ENCODE measurements at regions not wholly inside any gene's neighbourhood (a gene's known extent, or its start where the extent isn't known, plus 50 kb on each side); places are given as distances from the start of the nearest gene placed in this dataset.

DNA sequence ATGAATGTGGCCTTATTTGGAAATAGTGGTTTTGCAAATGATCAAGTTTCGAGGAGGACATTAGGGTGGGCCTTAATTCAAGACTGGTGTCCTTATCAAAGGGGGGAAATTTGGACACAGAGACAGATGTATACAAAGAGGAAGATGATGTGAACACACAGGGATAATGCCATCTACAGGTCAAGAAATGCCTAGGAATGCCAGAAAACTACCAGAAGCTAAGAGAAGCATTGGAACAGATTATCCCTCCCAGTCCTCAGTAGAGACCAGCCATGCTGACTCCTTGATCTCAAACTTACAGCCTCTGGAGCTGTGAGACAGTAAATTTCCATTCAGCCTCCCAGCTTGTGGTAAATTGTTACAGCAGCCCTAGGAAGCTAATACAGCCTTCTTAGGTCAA lies 151.4 kb downstream of the PTGER3 start:
- no peak overlapping the region for H3K4me3 ChIP-seq (ENCODE audit: low read length)
- DNase-seq (ENCODE audit: low read depth): no peak
- TF ChIP-seq, protein P1, sequence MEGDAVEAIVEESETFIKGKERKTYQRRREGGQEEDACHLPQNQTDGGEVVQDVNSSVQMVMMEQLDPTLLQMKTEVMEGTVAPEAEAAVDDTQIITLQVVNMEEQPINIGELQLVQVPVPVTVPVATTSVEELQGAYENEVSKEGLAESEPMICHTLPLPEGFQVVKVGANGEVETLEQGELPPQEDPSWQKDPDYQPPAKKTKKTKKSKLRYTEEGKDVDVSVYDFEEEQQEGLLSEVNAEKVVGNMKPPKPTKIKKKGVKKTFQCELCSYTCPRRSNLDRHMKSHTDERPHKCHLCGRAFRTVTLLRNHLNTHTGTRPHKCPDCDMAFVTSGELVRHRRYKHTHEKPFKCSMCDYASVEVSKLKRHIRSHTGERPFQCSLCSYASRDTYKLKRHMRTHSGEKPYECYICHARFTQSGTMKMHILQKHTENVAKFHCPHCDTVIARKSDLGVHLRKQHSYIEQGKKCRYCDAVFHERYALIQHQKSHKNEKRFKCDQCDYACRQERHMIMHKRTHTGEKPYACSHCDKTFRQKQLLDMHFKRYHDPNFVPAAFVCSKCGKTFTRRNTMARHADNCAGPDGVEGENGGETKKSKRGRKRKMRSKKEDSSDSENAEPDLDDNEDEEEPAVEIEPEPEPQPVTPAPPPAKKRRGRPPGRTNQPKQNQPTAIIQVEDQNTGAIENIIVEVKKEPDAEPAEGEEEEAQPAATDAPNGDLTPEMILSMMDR (conservative IDR thresholded peaks at IDR 0.05; ENCODE audit: low read depth, low read length): peak; percentile 13

DNA sequence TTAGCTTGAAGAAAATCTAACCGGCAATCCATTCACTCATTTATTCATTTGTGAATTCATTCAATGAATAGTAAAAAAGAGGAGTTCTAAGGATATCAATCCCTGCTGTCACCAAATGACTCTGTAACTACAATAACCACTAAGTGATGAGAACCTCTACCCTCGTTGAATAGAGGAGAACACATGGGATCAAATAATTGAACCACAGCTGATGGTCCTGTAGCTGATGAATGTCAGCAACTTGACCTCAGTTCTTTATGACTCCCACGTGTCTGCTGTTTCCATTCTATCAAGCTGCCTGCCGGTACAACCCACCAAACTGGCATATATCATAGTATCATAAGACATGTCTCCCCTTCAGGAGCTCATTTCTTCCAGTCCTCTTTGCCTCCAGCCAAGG lies 150.3 kb downstream of the PTGER3 start:
- no peak for DNase-seq (ENCODE audit: low read depth)
- H3K4me3 ChIP-seq (ENCODE audit: low read length): no peak overlapping the region
- TF ChIP-seq, protein P1 (conservative IDR thresholded peaks at IDR 0.05; ENCODE audit: low read depth, low read length): no peak

DNA sequence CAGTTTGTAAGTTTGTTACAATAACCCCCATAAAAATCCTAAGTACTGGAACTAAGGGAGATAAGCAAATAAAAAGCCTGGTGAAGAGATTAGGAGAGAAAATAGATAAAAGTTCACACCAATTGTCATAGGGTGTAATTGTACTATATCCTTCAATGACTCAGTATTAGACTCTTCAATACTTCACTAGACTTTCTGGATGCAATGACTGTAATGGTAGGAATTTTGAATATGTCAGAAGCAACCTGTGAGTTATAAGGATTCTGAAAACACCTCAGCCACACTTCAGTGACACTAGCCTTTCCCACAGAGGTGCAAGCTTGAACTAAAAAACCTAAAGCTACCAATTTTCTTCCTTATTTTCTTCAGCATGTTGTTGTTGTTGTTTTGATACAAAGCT lies 147.9 kb downstream of the PTGER3 start:
- H3K4me3 ChIP-seq (ENCODE audit: low read length): no peak overlapping the region
- TF ChIP-seq, protein P1 (conservative IDR thresholded peaks at IDR 0.05; ENCODE audit: low read depth, low read length): no peak
- DNase-seq (ENCODE audit: low read depth): no peak

DNA sequence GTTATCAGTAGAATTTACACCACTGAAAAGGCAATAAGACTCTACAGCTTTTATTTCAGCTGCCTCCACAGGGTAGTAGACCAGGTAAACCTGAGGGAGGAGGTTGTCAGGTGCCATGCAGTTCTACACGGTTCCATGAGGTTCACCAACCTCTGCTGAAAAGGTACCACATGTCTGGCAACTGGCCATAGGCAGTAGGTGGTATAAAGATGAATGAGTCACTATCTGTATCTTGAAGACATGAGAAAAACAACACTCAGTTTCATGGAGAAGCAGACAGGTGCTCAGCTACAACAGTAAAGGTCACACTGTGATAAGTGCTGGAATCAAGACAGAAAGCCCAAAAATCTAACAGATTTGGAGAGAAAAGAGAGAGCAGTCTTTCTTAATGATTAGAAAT lies 145.4 kb downstream of the PTGER3 start:
- no peak overlapping the region for H3K4me3 ChIP-seq (ENCODE audit: low read length)
- no peak for DNase-seq (ENCODE audit: low read depth)
- TF ChIP-seq, protein P1 (conservative IDR thresholded peaks at IDR 0.05; ENCODE audit: low read depth, low read length): no peak

DNA sequence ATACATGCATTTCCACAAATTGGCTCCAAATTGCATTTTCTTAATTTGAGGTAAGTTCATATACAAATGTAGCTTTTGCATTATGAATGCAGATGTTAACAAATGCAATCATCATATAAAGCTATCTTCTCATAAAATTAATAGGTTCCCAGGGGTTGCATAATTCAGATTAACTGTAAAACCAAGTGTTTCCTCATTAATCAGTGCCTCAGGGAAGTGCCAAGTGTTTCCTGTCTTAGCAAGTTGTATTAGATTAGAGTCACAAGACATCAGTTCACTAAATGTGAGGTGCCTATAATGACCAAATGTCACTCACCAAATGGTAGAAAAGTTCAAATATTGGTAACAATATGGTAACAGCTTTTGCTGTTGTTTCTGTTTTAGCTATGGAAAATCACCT lies 140.8 kb downstream of the PTGER3 start:
- TF ChIP-seq, protein P1 (conservative IDR thresholded peaks at IDR 0.05; ENCODE audit: low read depth, low read length): no peak
- no peak for DNase-seq (ENCODE audit: low read depth)
- H3K4me3 ChIP-seq (ENCODE audit: low read length): no peak overlapping the region

DNA sequence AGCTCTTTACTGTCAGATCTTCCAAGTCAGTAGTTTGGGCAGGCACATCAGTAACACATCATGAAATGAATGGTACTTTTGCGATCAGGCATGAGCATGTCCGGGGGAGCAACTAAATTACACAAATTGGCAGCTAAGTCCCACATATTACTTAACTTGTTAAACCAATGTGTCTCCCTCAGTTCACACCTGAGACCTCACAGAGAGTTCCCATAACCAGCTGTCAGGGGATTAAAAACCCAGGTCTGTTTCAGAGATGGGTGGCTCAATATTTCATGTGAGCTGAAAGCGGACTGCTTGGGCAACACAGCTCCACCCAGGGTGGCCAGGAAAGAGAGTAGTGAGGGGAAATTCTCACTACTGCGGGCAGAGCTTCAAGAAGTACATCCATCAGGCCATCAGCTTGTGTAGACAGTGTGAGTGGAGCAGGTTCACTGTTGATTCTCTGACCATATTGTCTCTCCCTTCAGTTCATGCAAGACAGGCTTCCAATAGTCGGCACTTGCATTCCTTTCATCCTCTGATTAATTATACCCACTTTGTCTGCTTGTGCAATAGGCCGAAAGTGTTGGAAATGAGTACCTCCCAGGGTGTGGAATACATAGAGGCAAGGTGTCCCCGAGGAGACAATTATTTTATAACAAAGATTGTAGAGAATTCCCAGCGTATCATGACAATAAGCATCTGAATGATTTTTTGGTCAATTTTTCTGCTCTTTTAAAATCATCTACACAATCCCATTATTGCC lies 139.9 kb downstream of the PTGER3 start:
- no peak overlapping the region for H3K4me3 ChIP-seq (ENCODE audit: low read length)
- no peak for DNase-seq (ENCODE audit: low read depth)
- TF ChIP-seq, protein P1 (conservative IDR thresholded peaks at IDR 0.05; ENCODE audit: low read depth, low read length): no peak

DNA sequence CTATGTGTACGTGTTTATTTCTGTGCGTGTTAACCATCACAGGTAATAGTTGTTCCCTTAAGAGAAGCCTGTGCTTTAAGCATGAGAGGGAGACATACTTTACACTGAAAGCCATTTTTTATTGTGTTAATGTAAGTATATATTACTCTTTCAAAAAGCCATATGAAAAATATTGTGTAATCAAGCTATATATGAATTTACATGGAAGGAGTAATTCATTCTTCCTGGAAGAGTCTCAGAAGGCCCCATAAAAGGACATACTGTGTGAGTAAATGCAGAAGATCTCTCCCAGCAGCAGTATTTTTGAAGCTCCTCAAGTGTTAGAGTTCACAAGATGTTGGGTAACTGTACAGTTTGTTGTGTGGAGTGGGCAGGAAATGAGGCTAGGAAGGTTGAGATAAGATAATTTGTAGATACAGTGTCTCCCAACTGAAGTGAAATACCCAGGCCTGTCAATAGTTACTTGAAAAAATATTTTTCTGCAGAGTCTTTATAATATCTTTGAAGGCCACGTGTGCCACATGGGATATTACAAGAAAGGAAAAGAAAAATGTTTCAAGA lies 138.3 kb downstream of the PTGER3 start:
- TF ChIP-seq, protein P1 (conservative IDR thresholded peaks at IDR 0.05; ENCODE audit: low read depth, low read length): no peak
- H3K4me3 ChIP-seq (ENCODE audit: low read length): no peak overlapping the region
- no peak for DNase-seq (ENCODE audit: low read depth)
